ENCODE measurements at regions not wholly inside any gene's neighbourhood (a gene's known extent, or its start where the extent isn't known, plus 50 kb on each side); places are given as distances from the start of the nearest gene placed in this dataset.

DNA sequence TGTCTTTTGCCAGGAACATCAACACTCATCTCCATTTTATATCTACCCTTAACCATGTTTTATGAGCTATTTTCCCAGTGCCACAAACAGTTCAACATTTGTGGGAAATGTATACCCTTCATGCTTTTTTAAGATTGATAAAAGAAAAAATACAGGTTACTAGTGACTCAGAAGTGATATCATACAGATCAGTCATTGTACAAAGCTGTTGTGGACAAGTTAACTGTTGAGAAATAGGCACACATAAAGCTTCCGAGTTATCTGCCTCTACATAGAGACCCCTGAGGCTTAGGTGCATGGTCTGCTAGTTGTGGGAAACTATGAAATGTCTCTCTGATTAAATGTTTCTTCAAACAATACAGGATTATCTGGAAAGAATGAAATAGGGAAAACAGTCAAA lies 96.3 kb downstream of the LSM5 start:
- TF ChIP-seq CTCF (IDR thresholded peaks at IDR 0.05 in 2 of 3, conservative IDR thresholded peaks at IDR 0.05 in 1 of 3; ENCODE audit: borderline replicate concordance in 1 of 3, insufficient read depth in 1 of 3, low read depth in 2 of 3, low read length in 2 of 3), result no peak
- no peak for TF ChIP-seq EGR1 (IDR thresholded peaks at IDR 0.05; ENCODE audit: low read depth)
- no peak for TF ChIP-seq YY1 (IDR thresholded peaks at IDR 0.05; ENCODE audit: extremely low read depth, insufficient replicate concordance, low read depth, low read length)
- TF ChIP-seq POLR2A (IDR thresholded peaks at IDR 0.05; ENCODE audit: borderline replicate concordance, extremely low read depth, insufficient read depth, insufficient read length), result no peak
- TF ChIP-seq POLR2AphosphoS5 (IDR thresholded peaks at IDR 0.05; ENCODE audit: low read depth, low read length), result no peak

Data from HCT116 (cell line).